OCI-LY7 (cell line): ENCODE measurements at regions not wholly inside any gene's neighbourhood (a gene's known extent, or its start where the extent isn't known, plus 50 kb on each side); places are given as distances from the start of the nearest gene placed in this dataset.
"Not testable (repeated sequence)": the region's sequence is repeated elsewhere in the genome, so short reads cannot be mapped to it uniquely, and the experiment has no call there.

Experiments
- BruUV-seq: library from RNA; stranded (reverse); fragments of 400-500 nt; replicated peaks from 2 replicates; lab custom pipeline; 2021; lab: Mats Ljungman, UMichigan
- CTCF ChIA-PET: fragments of 300-600 bp; sonication (Branson Sonifier 250); formaldehyde crosslinking; loops from one replicate; lab custom pipeline; 2022; ENCODE audit warnings: antibody characterized with exemption; ENCODE audit not compliant: unreplicated experiment; lab: Charles Lee
- POLR2A ChIA-PET: fragments of 300-600 bp; sonication (Branson Sonifier 250); formaldehyde crosslinking; loops from one replicate; lab custom pipeline; 2022; ENCODE audit warnings: antibody characterized with exemption; lab: Charles Lee
- DNase-seq: peaks from one replicate; pipeline ENCODE4 v3.0.0-alpha.2; 2015; ENCODE audit warnings: low spot score
- H2AFZ ChIP-seq: fragments of 200-600 bp; sonication (generic), shearing (Covaris generic); 2 replicates; pipeline ENCODE4 v1.6.1; 2014; ENCODE audit warnings: mild to moderate bottlenecking, antibody characterized with exemption, low read length, moderate library complexity
- H3K27ac ChIP-seq: fragments of 200-600 bp; sonication (generic); 2 replicates; pipeline ENCODE4 v1.5.1; 2014; ENCODE audit warnings: mixed run types, low read depth, mild to moderate bottlenecking, moderate library complexity, low read length, inconsistent platforms; ENCODE audit not compliant: poor library complexity, severe bottlenecking
- H3K36me3 ChIP-seq: fragments of 200-600 bp; sonication (generic); 2 replicates; pipeline ENCODE4 v1.6.1; 2014; ENCODE audit warnings: mild to moderate bottlenecking, antibody characterized with exemption, low read length, moderate library complexity, mixed read lengths; ENCODE audit not compliant: insufficient read depth
- H3K4me1 ChIP-seq: fragments of 200-600 bp; sonication (generic); 2 replicates; pipeline ENCODE4 v1.5.1; 2014; ENCODE audit warnings: mild to moderate bottlenecking, low read length; ENCODE audit not compliant: insufficient read depth, poor library complexity, severe bottlenecking
- H3K4me2 ChIP-seq: fragments of 200-600 bp; sonication (generic); 2 replicates; pipeline ENCODE4 v1.6.1; 2014; ENCODE audit warnings: mild to moderate bottlenecking, low read length
- H3K4me3 ChIP-seq: fragments of 200-600 bp; sonication (generic); 2 replicates; pipeline ENCODE4 v1.5.1; 2014; ENCODE audit warnings: mild to moderate bottlenecking, low read depth, low read length; ENCODE audit not compliant: poor library complexity, severe bottlenecking
- H3K79me2 ChIP-seq: fragments of 200-600 bp; sonication (generic); 2 replicates; pipeline ENCODE4 v1.6.1; 2016; ENCODE audit warnings: low read depth, mild to moderate bottlenecking, low read length, moderate library complexity, mixed read lengths; ENCODE audit not compliant: insufficient read depth
- H3K9me2 ChIP-seq: fragments of 200-600 bp; sonication (generic); 2 replicates; pipeline ENCODE4 v1.6.1; 2016; ENCODE audit warnings: mild to moderate bottlenecking, low read length, mixed read lengths; ENCODE audit not compliant: insufficient read depth
- H3K9me3 ChIP-seq: fragments of 200-600 bp; sonication (generic); 2 replicates; pipeline ENCODE4 v1.6.1; 2014; ENCODE audit warnings: mild to moderate bottlenecking, mixed run types, low read length, mixed read lengths
- H4K20me1 ChIP-seq: fragments of 200-600 bp; sonication (generic); 2 replicates; pipeline ENCODE4 v1.6.1; 2014; ENCODE audit warnings: mild to moderate bottlenecking, antibody characterized with exemption, low read length, moderate library complexity, mixed read lengths; ENCODE audit not compliant: insufficient read depth
- CTCF ChIP-seq: fragments of 200-600 bp; sonication (generic); conservative IDR thresholded peaks from 2 replicates; pipeline ENCODE4 v1.5.1; 2014; ENCODE audit warnings: mild to moderate bottlenecking, antibody characterized with exemption, low read length, moderate library complexity, mixed read lengths
- intact Hi-C: fragments of 100-400 bp; cut with micrococcal nuclease; formaldehyde crosslinking; loops from one replicate; pipeline ENCODE4 v1.10.0; 2022; ENCODE audit not compliant: unreplicated experiment

- H3K9me2 ChIP-seq, H4K20me1 ChIP-seq, H3K4me2 ChIP-seq, BruUV-seq, H2AFZ ChIP-seq, intact Hi-C loops, H3K79me2 ChIP-seq, H3K27ac ChIP-seq, DNase-seq, POLR2A ChIA-PET, H3K36me3 ChIP-seq, H3K4me3 ChIP-seq, H3K9me3 ChIP-seq, CTCF ChIA-PET: not testable (repeated sequence)
- H3K4me1 ChIP-seq, result peaks cover 24% of the 10 kb centered on the region
- 0 out of 2 replicates have a peak, but pooled peaks have one; percentile 37 for TF ChIP-seq CTCF
Measured at GRCh38 chr2:87502948-87503347, 244.9 kb upstream of the PLGLB2 start.

- H3K4me1 ChIP-seq, result peaks cover 32% of the 10 kb centered on the region
- H3K9me3 ChIP-seq, BruUV-seq, DNase-seq, CTCF ChIA-PET, POLR2A ChIA-PET, H3K9me2 ChIP-seq, H3K27ac ChIP-seq, H3K79me2 ChIP-seq, H3K4me2 ChIP-seq, H2AFZ ChIP-seq, intact Hi-C loops, H3K36me3 ChIP-seq, H4K20me1 ChIP-seq, H3K4me3 ChIP-seq: not testable (repeated sequence)
Measured at GRCh38 chr2:87505239-87505638, 242.6 kb upstream of the PLGLB2 start.

- H3K9me3 ChIP-seq, POLR2A ChIA-PET, CTCF ChIA-PET: not testable (repeated sequence)
Measured at GRCh38 chr2:87505909-87506308, 242.0 kb upstream of the PLGLB2 start.

GRCh38 chr2:87507378-87508348 lies 240.2 kb upstream of the PLGLB2 start:
- H2AFZ ChIP-seq, result peak overlapping the region; percentile 64; the same call in 1 of the 2 replicates
- H3K79me2 ChIP-seq, intact Hi-C loops, H3K36me3 ChIP-seq, H3K9me2 ChIP-seq, DNase-seq, H3K9me3 ChIP-seq, BruUV-seq, H4K20me1 ChIP-seq, POLR2A ChIA-PET, CTCF ChIA-PET: not testable (repeated sequence)
- peak overlapping the region; percentile 67 for H3K27ac ChIP-seq
- peaks cover 26% of the 10 kb centered on the region for H3K4me1 ChIP-seq
- peak overlapping the region; percentile 26 for H3K4me3 ChIP-seq
- H3K4me2 ChIP-seq, result peak overlapping the region; percentile 52

More at GRCh38 chr2:87505909-87506308, 242.0 kb upstream of the PLGLB2 start:
- H3K27ac ChIP-seq, H4K20me1 ChIP-seq, H2AFZ ChIP-seq, intact Hi-C loops, H3K36me3 ChIP-seq, H3K4me3 ChIP-seq, H3K4me2 ChIP-seq, H3K79me2 ChIP-seq, DNase-seq, BruUV-seq, H3K9me2 ChIP-seq: not testable (repeated sequence)
- peaks cover 29% of the 10 kb centered on the region for H3K4me1 ChIP-seq

- H3K4me2 ChIP-seq, H2AFZ ChIP-seq, H3K36me3 ChIP-seq, H3K79me2 ChIP-seq, CTCF ChIA-PET, DNase-seq, BruUV-seq, POLR2A ChIA-PET, intact Hi-C loops, H4K20me1 ChIP-seq, H3K9me2 ChIP-seq, H3K9me3 ChIP-seq, H3K4me3 ChIP-seq: not testable (repeated sequence)
- Histone ChIP-seq H3K27ac (peak overlapping the region; percentile 45), H3K4me1 (peaks cover 31% of the 10 kb centered on the region)
Measured at GRCh38 chr2:87511195-87511778, 236.6 kb upstream of the PLGLB2 start.
